Right ventricle myocardium inferior (tissue), 1 donor: ENCODE measurements at regions not wholly inside any gene's neighbourhood (a gene's known extent, or its start where the extent isn't known, plus 50 kb on each side); places are given as distances from the start of the nearest gene placed in this dataset.
"Not testable (repeated sequence)": the region's sequence is repeated elsewhere in the genome, so short reads cannot be mapped to it uniquely, and the experiment has no call there.

ENCODE experiments used
- ATAC-seq: fragments of 200-7000 bp; cut with Tn5 transposase; one replicate; pipeline ENCODE4 v1.9.1; 2020; ENCODE audit warnings: mild to moderate bottlenecking, moderate library complexity
- DNase-seq: peaks from one replicate; pipeline ENCODE4 v3.0.0; 2021; ENCODE audit errors: missing footprints
- intact Hi-C: fragments of 100-400 bp; cut with DNase I; formaldehyde crosslinking; loops from one replicate; pipeline ENCODE4 v1.11.0; 2022
- donor health status: DM: no; HTN: yes; CAD: no; lungs with severe emphysema.

DNA sequence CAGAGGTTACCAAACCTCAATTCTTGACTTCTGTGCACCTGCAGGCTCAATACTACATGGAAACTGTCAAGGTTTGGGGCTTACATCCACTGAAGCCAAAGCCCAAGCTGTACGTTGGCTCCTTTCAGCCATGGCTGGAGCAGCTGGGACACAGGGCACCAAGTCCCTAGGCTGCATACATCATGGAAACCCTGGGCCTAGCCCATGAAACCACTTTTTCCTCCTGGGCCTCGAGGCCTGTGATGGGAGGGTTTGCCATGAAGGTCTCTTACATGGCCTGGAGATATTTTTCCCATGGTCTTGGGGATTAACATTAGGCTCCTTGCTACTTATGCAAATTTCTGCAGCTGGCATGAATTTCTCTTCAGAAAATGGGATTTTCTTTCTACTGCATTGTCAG, 1638.7 kb downstream of the EFNA5 start:
- DNase-seq, ATAC-seq, intact Hi-C loops: not testable (repeated sequence)

DNA sequence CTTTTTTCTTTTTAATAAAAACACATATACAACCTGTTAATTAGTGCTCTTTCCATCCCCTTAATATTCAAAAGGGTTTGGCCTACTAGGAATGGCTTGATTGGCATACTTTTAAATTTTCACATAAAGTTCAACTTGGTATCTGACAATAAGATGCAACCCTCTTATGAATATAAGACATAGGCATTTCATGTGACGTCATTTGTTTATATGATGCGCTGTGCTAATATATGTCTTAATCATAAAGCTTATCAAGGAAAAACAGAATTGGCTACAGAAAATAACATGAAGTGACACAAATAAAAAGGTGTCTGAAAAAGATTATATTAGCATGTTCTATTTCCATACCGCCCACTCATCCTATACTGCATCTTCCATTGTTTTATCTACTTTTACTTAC, 1642.4 kb downstream of the EFNA5 start:
- ATAC-seq = no peak
- intact Hi-C loops = no loop called here
- DNase-seq = no peak

- intact Hi-C loops = no loop called here
- DNase-seq (no peak), ATAC-seq (no peak)
These were observed 1649.8 kb downstream of the EFNA5 start for GRCh38 chr5:106020894-106021293.

DNA sequence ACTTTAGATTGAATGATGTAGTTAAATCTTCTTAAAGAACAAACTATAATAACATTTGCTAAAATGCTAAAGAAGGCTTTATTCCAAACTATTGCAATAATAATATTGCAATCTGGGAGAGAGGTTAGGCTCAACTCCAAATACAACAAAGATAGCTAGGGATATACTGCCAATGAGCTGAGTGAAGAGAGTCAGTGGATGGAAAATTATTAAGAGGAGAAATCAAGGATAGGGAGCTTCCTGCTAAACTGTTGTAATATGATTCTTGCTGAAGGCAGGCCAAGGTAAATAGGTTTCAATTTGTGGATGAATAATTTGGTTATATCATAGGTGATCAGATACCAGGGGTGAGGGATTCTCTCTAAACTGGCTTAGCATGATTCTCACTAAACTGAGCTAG, 1651.5 kb downstream of the EFNA5 start:
- no peak for DNase-seq
- intact Hi-C loops = no loop called here
- no peak for ATAC-seq

DNA sequence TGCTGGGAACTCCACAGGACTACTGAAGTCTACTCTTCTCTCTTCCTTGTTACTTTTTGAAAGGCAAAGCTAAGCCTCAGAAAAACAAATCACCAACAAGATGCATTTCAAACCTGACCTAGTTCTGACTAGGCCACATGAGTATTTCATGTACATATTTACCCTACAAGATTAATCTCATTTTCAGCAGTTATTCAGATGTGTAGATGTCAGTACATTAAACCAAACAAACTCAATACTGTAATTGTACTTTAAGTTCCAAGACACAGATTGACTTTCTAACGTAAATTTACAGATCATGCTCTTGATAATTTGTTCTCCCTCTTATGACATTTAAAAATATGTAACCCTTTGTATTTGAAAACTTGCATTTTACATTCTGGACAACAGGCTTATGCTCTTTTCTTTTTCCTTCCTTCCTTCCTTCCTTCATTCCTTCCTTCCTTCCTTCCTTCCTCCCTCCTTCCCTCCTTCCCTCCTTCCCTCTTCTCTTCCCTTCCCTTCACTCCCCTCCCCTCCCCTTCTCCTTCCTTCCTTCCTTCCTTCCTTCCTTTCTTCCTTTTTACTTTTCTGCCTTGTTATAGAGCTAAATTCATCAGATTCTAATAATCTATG, 1653.4 kb downstream of the EFNA5 start:
- ATAC-seq (no peak), DNase-seq (no peak)
- intact Hi-C loops = no loop called here

GRCh38 chr5:106014262-106014661, 1656.5 kb downstream of the EFNA5 start:
- ATAC-seq (no peak), DNase-seq (no peak)
- intact Hi-C loops = no loop called here

DNA sequence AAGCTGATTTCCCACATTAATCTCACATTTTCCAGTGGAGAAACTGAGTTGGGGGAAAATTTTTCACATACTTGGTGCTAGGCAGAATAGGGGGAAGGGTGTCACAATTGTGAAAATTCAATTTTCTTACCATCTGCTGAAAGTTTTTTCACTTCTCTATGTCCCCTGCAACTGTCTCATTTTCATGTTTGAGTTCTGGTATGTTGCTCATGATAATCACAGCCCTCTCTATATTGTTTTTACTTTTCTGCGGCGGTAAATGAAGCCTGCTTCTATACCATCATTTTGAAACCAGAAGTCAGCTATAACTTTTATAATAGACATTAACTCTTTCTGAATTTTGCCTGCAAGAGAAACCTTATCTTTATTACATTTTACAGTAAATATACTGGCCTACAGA, 1664.5 kb downstream of the EFNA5 start:
- ATAC-seq = no peak
- no peak for DNase-seq
- intact Hi-C loops = no loop called here

GRCh38 chr5:105998991-105999390, 1671.7 kb downstream of the EFNA5 start:
- intact Hi-C loops, DNase-seq, ATAC-seq: not testable (repeated sequence)

- DNase-seq (no peak), ATAC-seq (no peak)
- intact Hi-C loops = no loop called here
These were observed 1677.7 kb downstream of the EFNA5 start for GRCh38 chr5:105993027-105993426.

GRCh38 chr5:105982526-105982925, 1688.2 kb downstream of the EFNA5 start:
- DNase-seq = peak; percentile 32
- intact Hi-C loops = no loop called here
- ATAC-seq = no peak

- no peak for DNase-seq
- intact Hi-C loops = no loop called here
- no peak for ATAC-seq
These were observed 1692.7 kb downstream of the EFNA5 start for GRCh38 chr5:105978011-105978410.

DNA sequence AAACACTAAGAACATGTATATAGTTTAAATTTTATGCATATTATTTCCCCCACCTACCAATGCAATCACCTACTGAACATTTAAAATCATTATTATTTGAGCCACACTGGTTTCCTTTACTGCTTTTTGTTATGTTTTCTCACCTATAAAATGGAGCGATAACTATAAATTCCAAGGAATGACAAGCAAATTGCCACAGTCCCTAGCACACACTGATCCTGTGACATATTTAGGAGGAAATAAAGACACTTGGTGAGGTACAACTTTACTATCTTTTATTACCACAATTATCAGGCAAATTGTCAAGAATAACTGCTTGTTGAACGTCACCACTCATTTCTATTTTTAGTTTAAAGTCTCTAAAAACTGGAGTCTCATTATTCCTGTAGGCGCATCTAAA, 1693.6 kb downstream of the EFNA5 start:
- no peak for DNase-seq
- intact Hi-C loops = no loop called here
- ATAC-seq = no peak

- no peak for DNase-seq
- intact Hi-C loops = no loop called here
- ATAC-seq = no peak
These were observed 1699.8 kb downstream of the EFNA5 start for GRCh38 chr5:105970919-105971318.

DNA sequence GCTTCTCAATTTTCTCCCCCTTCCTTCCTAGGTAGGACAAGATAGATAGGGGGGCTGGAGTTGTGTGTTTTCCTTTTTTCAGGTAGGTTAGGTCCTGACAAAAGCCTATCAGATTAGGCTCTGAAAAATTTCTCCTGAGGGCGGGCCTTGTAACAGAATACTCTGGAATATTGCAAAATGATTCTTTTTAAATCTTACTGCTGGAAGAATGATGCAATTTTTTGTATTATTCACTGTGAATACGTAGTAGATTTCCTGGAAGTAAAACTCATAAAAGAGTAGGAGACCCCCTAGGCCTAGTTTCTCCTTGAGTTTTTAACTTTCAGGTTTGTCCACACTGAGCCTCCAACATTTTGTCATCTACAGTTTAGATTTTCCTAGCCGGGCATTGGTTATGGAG, 1701.8 kb downstream of the EFNA5 start:
- DNase-seq (no peak), ATAC-seq (no peak)
- intact Hi-C loops = no loop called here

GRCh38 chr5:105963696-105964255, 1707.0 kb downstream of the EFNA5 start:
- no peak for DNase-seq
- no peak for ATAC-seq
- intact Hi-C loops = no loop called here

DNA sequence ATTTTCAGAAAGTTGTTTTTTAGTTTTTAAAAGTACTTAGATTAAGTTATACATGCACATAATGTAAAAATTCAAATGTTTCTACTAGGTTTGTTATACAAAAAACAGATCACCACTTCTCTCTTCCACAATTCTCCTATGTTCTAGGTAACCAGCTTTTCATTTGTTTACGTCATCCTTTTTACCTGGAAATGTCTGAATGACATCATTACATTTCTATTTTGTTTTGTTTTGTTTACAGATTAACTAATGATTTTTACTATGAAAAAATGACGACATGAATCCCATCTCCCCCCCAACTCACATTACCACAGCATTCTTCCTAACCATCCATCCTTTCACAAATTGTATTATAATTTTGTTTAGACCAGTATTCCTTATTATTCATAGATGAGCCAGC, 1709.2 kb downstream of the EFNA5 start:
- DNase-seq = no peak
- intact Hi-C loops = no loop called here
- no peak for ATAC-seq

GRCh38 chr5:105956456-105957196, 1714.1 kb downstream of the EFNA5 start:
- intact Hi-C loops = no loop called here

GRCh38 chr5:105954341-105954740, 1716.4 kb downstream of the EFNA5 start:
- DNase-seq = no peak
- intact Hi-C loops = no loop called here
- no peak for ATAC-seq

More at GRCh38 chr5:105956456-105957196, 1714.1 kb downstream of the EFNA5 start:
- no peak for DNase-seq
- no peak for ATAC-seq

- no peak for ATAC-seq
- intact Hi-C loops = no loop called here
- DNase-seq = no peak
These were observed 1717.1 kb downstream of the EFNA5 start for GRCh38 chr5:105953616-105954015.

DNA sequence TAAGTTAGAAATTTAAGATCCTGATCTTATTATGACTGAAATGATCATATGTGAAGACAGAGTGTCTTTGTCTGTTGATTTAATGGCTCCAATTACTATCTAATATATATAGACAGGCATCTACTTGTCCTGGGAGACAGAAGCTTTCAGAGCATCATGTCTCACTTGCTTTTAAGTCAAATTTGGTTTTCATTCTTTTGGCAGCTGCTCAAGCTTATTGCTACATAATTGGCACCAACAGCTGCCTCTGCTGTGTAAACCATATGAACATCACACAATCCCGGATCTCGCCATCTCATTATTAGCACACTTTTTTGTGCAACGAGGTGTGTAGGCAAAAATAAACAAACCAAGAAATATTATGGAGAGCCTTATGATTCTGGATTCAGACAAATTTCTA, 1717.9 kb downstream of the EFNA5 start:
- DNase-seq (no peak), ATAC-seq (no peak)
- intact Hi-C loops = no loop called here
